ENCODE measurements at regions not wholly inside any gene's neighbourhood (a gene's known extent, or its start where the extent isn't known, plus 50 kb on each side); places are given as distances from the start of the nearest gene placed in this dataset.

DNA sequence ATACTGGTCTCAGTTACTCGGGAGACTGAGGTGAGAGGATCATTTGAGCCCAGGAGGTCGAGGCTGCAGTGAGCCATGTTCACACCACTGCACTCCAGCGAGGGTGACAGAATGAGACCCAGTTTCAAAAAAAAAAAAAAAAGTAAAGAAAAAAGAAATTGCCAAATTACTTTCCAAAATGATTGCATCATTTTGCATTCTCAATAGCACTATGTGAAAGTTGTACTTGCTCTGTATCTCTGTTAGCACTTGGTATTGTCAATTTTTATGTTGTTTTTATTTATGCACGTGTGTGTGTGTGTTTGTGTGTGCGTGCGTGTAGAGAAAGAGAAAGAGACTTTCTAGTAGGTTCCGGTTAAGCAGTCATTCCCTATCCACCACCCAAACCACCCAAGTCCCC lies 328.4 kb downstream of the RAB3C start:
- DNase-seq (ENCODE audit: low read depth) (no peak), FAIRE-seq (no peak)
- no peak overlapping the region for H3K4me3 Mint-ChIP-seq (ENCODE audit: unreplicated experiment)
- no peaks in the 10 kb centered on the region for H3K36me3 ChIP-seq (ENCODE audit: insufficient read depth, low read length)
- no peaks in the 10 kb centered on the region for H3K9me3 ChIP-seq (ENCODE audit: insufficient read depth, low read depth, low read length)
- peaks cover under 1% of the 10 kb centered on the region for H3K4me1 Mint-ChIP-seq (ENCODE audit: low read depth, unreplicated experiment)
- H4K20me1 ChIP-seq (ENCODE audit: insufficient read depth, low read length), result no peaks in the 10 kb centered on the region
- H3K27ac ChIP-seq (ENCODE audit: low read depth, low read length), result no peak overlapping the region
- no peaks in the 10 kb centered on the region for H3K4me1 ChIP-seq (ENCODE audit: insufficient read depth, low read length)
- no peak for TF ChIP-seq EZH2 (IDR thresholded peaks at IDR 0.05; ENCODE audit: insufficient read depth, low read length)
- TF ChIP-seq, protein P1, sequence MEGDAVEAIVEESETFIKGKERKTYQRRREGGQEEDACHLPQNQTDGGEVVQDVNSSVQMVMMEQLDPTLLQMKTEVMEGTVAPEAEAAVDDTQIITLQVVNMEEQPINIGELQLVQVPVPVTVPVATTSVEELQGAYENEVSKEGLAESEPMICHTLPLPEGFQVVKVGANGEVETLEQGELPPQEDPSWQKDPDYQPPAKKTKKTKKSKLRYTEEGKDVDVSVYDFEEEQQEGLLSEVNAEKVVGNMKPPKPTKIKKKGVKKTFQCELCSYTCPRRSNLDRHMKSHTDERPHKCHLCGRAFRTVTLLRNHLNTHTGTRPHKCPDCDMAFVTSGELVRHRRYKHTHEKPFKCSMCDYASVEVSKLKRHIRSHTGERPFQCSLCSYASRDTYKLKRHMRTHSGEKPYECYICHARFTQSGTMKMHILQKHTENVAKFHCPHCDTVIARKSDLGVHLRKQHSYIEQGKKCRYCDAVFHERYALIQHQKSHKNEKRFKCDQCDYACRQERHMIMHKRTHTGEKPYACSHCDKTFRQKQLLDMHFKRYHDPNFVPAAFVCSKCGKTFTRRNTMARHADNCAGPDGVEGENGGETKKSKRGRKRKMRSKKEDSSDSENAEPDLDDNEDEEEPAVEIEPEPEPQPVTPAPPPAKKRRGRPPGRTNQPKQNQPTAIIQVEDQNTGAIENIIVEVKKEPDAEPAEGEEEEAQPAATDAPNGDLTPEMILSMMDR (IDR thresholded peaks at IDR 0.05; ENCODE audit: insufficient read depth, low read depth, low read length), result no peak
- H3K27me3 ChIP-seq (ENCODE audit: insufficient read depth, low read length), result no peaks in the 10 kb centered on the region
- no peak overlapping the region for H3K27ac Mint-ChIP-seq (ENCODE audit: unreplicated experiment)
- no peak overlapping the region for H3K4me3 ChIP-seq (ENCODE audit: insufficient read depth, low read depth, low read length)
- no peaks in the 10 kb centered on the region for H3K79me2 ChIP-seq (ENCODE audit: insufficient read depth, low read length)
- no peaks in the 10 kb centered on the region for H3K36me3 Mint-ChIP-seq (ENCODE audit: low read depth, unreplicated experiment)
- H3K4me2 ChIP-seq (ENCODE audit: low read length), result no peak overlapping the region
- H2AFZ ChIP-seq (ENCODE audit: low read depth, low read length), result no peak overlapping the region
- no peaks in the 10 kb centered on the region for H3K27me3 Mint-ChIP-seq (ENCODE audit: low read depth, unreplicated experiment)
- no peak overlapping the region for H3K9ac ChIP-seq (ENCODE audit: low read length)
- peaks cover 5% of the 10 kb centered on the region for H3K9me3 Mint-ChIP-seq (ENCODE audit: unreplicated experiment)

DNA sequence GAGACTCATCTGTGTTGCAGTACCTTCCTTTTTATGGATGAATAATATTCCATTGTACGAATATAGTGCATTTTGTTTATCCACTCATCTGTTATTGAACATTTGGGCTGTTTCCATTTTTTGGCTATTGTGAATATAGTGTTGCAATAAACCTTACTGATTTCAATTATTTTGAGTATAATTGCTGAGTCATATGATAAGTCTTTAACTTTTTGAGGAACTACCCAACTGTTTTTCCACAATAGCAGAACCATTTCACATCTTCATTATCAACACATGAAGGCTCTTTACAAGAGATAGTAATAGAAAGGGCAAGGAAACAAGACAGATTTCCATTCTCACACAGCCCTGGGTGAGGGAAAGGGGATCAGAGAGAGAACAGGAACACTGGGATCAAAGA lies 329.2 kb downstream of the RAB3C start:
- Mint-ChIP-seq H3K4me1 (ENCODE audit: low read depth, unreplicated experiment) (peaks cover 2% of the 10 kb centered on the region), H3K9me3 (ENCODE audit: unreplicated experiment) (peaks cover 5% of the 10 kb centered on the region), H3K4me3 (ENCODE audit: unreplicated experiment) (no peak overlapping the region), H3K27ac (ENCODE audit: unreplicated experiment) (no peak overlapping the region), H3K27me3 (ENCODE audit: low read depth, unreplicated experiment) (no peaks in the 10 kb centered on the region), H3K36me3 (ENCODE audit: low read depth, unreplicated experiment) (no peaks in the 10 kb centered on the region)
- Histone ChIP-seq H3K9me3 (ENCODE audit: insufficient read depth, low read depth, low read length) (no peaks in the 10 kb centered on the region), H3K4me1 (ENCODE audit: insufficient read depth, low read length) (no peaks in the 10 kb centered on the region), H2AFZ (ENCODE audit: low read depth, low read length) (no peak overlapping the region), H3K4me3 (ENCODE audit: insufficient read depth, low read depth, low read length) (no peak overlapping the region), H3K79me2 (ENCODE audit: insufficient read depth, low read length) (no peaks in the 10 kb centered on the region), H3K4me2 (ENCODE audit: low read length) (no peak overlapping the region), H3K36me3 (ENCODE audit: insufficient read depth, low read length) (no peaks in the 10 kb centered on the region), H3K9ac (ENCODE audit: low read length) (no peak overlapping the region), H3K27ac (ENCODE audit: low read depth, low read length) (no peak overlapping the region), H3K27me3 (ENCODE audit: insufficient read depth, low read length) (no peaks in the 10 kb centered on the region), H4K20me1 (ENCODE audit: insufficient read depth, low read length) (no peaks in the 10 kb centered on the region)
- TF ChIP-seq EZH2 (IDR thresholded peaks at IDR 0.05; ENCODE audit: insufficient read depth, low read length), result no peak
- TF ChIP-seq, protein P1 (IDR thresholded peaks at IDR 0.05; ENCODE audit: insufficient read depth, low read depth, low read length), result no peak
- no peak for DNase-seq (ENCODE audit: low read depth)
- no peak for FAIRE-seq

DNA sequence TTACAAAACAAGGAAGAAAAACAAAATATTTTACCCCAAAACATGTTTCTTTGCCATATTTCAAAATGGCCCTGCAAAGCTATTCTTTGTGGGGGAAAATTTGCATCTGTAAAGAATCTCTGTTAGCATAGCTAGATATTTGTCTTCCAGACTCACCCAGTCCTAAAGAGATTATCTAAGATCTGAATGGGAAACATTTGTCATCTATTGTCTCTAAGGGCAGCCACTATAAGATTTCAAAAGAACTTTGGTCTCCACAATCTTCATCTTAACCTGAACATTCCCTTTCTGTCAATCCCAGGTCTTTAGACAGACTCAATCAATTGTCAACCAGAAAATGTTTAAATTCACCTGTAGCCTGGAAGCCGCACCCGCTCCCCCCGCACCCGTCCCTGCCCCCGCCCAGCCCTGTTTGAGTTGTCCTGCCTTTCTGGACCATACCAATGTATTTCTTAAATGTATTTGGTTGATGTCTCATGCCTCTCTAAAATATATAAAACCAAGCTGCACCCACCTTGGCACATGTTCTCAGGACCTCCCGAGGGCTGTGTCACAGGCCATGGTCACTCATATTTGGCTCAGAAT lies 330.6 kb downstream of the RAB3C start:
- H3K79me2 ChIP-seq (ENCODE audit: insufficient read depth, low read length), result no peaks in the 10 kb centered on the region
- Mint-ChIP-seq H3K27me3 (ENCODE audit: low read depth, unreplicated experiment) (no peaks in the 10 kb centered on the region), H3K9me3 (ENCODE audit: unreplicated experiment) (peaks cover 5% of the 10 kb centered on the region), H3K4me1 (ENCODE audit: low read depth, unreplicated experiment) (peaks cover 10% of the 10 kb centered on the region), H3K27ac (ENCODE audit: unreplicated experiment) (no peak overlapping the region), H3K36me3 (ENCODE audit: low read depth, unreplicated experiment) (no peaks in the 10 kb centered on the region), H3K4me3 (ENCODE audit: unreplicated experiment) (no peak overlapping the region)
- H3K27me3 ChIP-seq (ENCODE audit: insufficient read depth, low read length), result no peaks in the 10 kb centered on the region
- DNase-seq (ENCODE audit: low read depth), result no peak
- no peak for FAIRE-seq
- no peak overlapping the region for H3K4me3 ChIP-seq (ENCODE audit: insufficient read depth, low read depth, low read length)
- H3K9ac ChIP-seq (ENCODE audit: low read length), result no peak overlapping the region
- H3K9me3 ChIP-seq (ENCODE audit: insufficient read depth, low read depth, low read length), result no peaks in the 10 kb centered on the region
- H3K27ac ChIP-seq (ENCODE audit: low read depth, low read length), result no peak overlapping the region
- no peaks in the 10 kb centered on the region for H4K20me1 ChIP-seq (ENCODE audit: insufficient read depth, low read length)
- H3K4me1 ChIP-seq (ENCODE audit: insufficient read depth, low read length), result no peaks in the 10 kb centered on the region
- H3K36me3 ChIP-seq (ENCODE audit: insufficient read depth, low read length), result no peaks in the 10 kb centered on the region
- no peak overlapping the region for H3K4me2 ChIP-seq (ENCODE audit: low read length)
- no peak overlapping the region for H2AFZ ChIP-seq (ENCODE audit: low read depth, low read length)
- no peak for TF ChIP-seq EZH2 (IDR thresholded peaks at IDR 0.05; ENCODE audit: insufficient read depth, low read length)
- TF ChIP-seq, protein P1 (IDR thresholded peaks at IDR 0.05; ENCODE audit: insufficient read depth, low read depth, low read length), result no peak

Measured in astrocyte (in vitro differentiated cells and primary cell).